Neuronal stem cell (in vitro differentiated cells): ENCODE measurements at regions not wholly inside any gene's neighbourhood (a gene's known extent, or its start where the extent isn't known, plus 50 kb on each side); places are given as distances from the start of the nearest gene placed in this dataset.

ENCODE experiments used
- DNase-seq: peaks from one replicate; pipeline ENCODE4 v3.0.0-alpha.2; 2013; ENCODE audit warnings: low spot score
- H2AFZ ChIP-seq: one replicate; pipeline ENCODE4 v1.6.1; 2013; ENCODE audit warnings: mild to moderate bottlenecking, low read length, inconsistent platforms
- H2AK5ac ChIP-seq: 2 replicates; pipeline ENCODE4 v1.6.1; 2013; ENCODE audit warnings: low read depth, mild to moderate bottlenecking, inconsistent platforms, low read length, moderate library complexity, mixed read lengths
- H2BK120ac ChIP-seq: 2 replicates; pipeline ENCODE4 v1.6.1; 2013; ENCODE audit warnings: low read depth, mild to moderate bottlenecking, inconsistent platforms, low read length, moderate library complexity, mixed read lengths
- H2BK12ac ChIP-seq: one replicate; pipeline ENCODE4 v1.6.1; 2013; ENCODE audit warnings: low read length, inconsistent platforms
- H2BK15ac ChIP-seq: 2 replicates; pipeline ENCODE4 v1.6.1; 2013; ENCODE audit warnings: mild to moderate bottlenecking, low read length, inconsistent platforms, mixed read lengths
- H2BK5ac ChIP-seq: one replicate; pipeline ENCODE4 v1.6.1; 2013; ENCODE audit warnings: inconsistent platforms, mild to moderate bottlenecking, low read length, moderate library complexity
- H3K14ac ChIP-seq: one replicate; pipeline ENCODE4 v1.6.1; 2013; ENCODE audit warnings: low read length, inconsistent platforms
- H3K18ac ChIP-seq: 2 replicates; pipeline ENCODE4 v1.6.1; 2013; ENCODE audit warnings: low read length, inconsistent platforms
- H3K23ac ChIP-seq: 2 replicates; pipeline ENCODE4 v1.6.1; 2013; ENCODE audit warnings: low read depth, mild to moderate bottlenecking, mixed read lengths, low read length, inconsistent platforms; ENCODE audit not compliant: poor library complexity
- H3K27ac ChIP-seq: replicated peaks from 3 replicates; pipeline ENCODE4 v1.5.1; 2013; ENCODE audit warnings: low read length, inconsistent platforms
- H3K27me3 ChIP-seq, 3 experiments: 2 replicates each; pipeline ENCODE4 v1.6.1; 2013; ENCODE audit warnings: low read length in 3 of 3, mild to moderate bottlenecking in 2 of 3, inconsistent platforms in 1 of 3, low read depth in 1 of 3, mixed read lengths in 1 of 3, moderate library complexity in 1 of 3; ENCODE audit not compliant: control insufficient read depth in 3 of 3, insufficient read depth in 3 of 3
- H3K36me3 ChIP-seq, 2 donors: replicated peaks in 1 of 2; 2 replicates each; pipeline ENCODE4 v1.6.1; 2013; ENCODE audit warnings: low read length in 2 of 2; ENCODE audit not compliant: control insufficient read depth in 2 of 2, insufficient read depth in 2 of 2
- H3K4ac ChIP-seq: 2 replicates; pipeline ENCODE4 v1.6.1; 2013; ENCODE audit warnings: inconsistent platforms, mild to moderate bottlenecking, low read length, moderate library complexity
- H3K4me1 ChIP-seq, 2 donors: 1 replicate in 1 of 2; 2 replicates in 1 of 2; pipeline ENCODE4 v1.6.1; 2013; ENCODE audit warnings: low read length in 2 of 2, low read depth in 1 of 2; ENCODE audit not compliant: control insufficient read depth in 2 of 2, insufficient read depth in 1 of 2
- H3K4me2 ChIP-seq: one replicate; pipeline ENCODE4 v1.6.1; 2013; ENCODE audit warnings: mild to moderate bottlenecking, low read length, inconsistent platforms; ENCODE audit not compliant: insufficient read depth, poor library complexity, severe bottlenecking
- H3K4me3 ChIP-seq, 2 donors: 2 replicates each; pipeline ENCODE4 v1.5.1; 2013; ENCODE audit warnings: low read length in 2 of 2, mild to moderate bottlenecking in 2 of 2, inconsistent platforms in 1 of 2, moderate library complexity in 1 of 2
- H3K79me1 ChIP-seq: one replicate; pipeline ENCODE4 v1.6.1; 2013; ENCODE audit warnings: low read depth, mild to moderate bottlenecking, inconsistent platforms, low read length, moderate library complexity
- H3K9ac ChIP-seq: one replicate; pipeline ENCODE4 v1.6.1; 2013; ENCODE audit warnings: mild to moderate bottlenecking, low read depth, low read length, inconsistent platforms; ENCODE audit not compliant: poor library complexity
- H3K9me3 ChIP-seq, 2 donors: replicated peaks in 1 of 2; 2 replicates each; pipeline versions ENCODE3 to v1.6.1; 2013; ENCODE audit warnings: low read length in 2 of 2, mild to moderate bottlenecking in 2 of 2, inconsistent platforms in 1 of 2, low read depth in 1 of 2, mixed read lengths in 1 of 2, moderate library complexity in 1 of 2; ENCODE audit not compliant: control insufficient read depth in 2 of 2, insufficient read depth in 1 of 2
- H4K8ac ChIP-seq: one replicate; pipeline ENCODE4 v1.6.1; 2013; ENCODE audit warnings: low read depth, mild to moderate bottlenecking, inconsistent platforms, low read length, moderate library complexity
- H4K91ac ChIP-seq: one replicate; pipeline ENCODE4 v1.6.1; 2013; ENCODE audit warnings: low read length, low read depth, mild to moderate bottlenecking, inconsistent platforms; ENCODE audit not compliant: poor library complexity
- WGBS, 2 donors: extraction: QIAGEN DNeasy Blood & Tissue Kit; methylation state at CpG; one replicate each; pipeline ENCODE4 v1.1.7; 2013; ENCODE audit warnings: missing lambda C conversion rate in 2 of 2, mixed read lengths in 1 of 2; ENCODE audit not compliant: insufficient read length in 2 of 2, insufficient replicate concordance in 1 of 2; ENCODE audit errors: extremely low coverage in 2 of 2; 5-methylcytosine and 5-hydroxymethylcytosine counted together

GRCh38 chr3:109728861-109729494 lies 391.6 kb upstream of the DPPA4 start:
- Histone ChIP-seq H3K27me3 (no peaks in the 10 kb centered on the region), H2AFZ (no peak overlapping the region), H3K4me2 (no peak overlapping the region), H3K79me1 (no peaks in the 10 kb centered on the region), H3K4ac (no peak overlapping the region), H3K14ac (no peak overlapping the region), H3K27ac (no peak overlapping the region), H3K9ac (no peak overlapping the region), H3K9me3 (no peaks in the 10 kb centered on the region), H3K23ac (no peak overlapping the region), H4K8ac (no peak overlapping the region), H3K4me1 (no peaks in the 10 kb centered on the region), H2AK5ac (no peak overlapping the region), H2BK15ac (no peak overlapping the region), H3K4me3 (no peak overlapping the region), H4K91ac (no peak overlapping the region), H3K18ac (no peak overlapping the region), H2BK12ac (no peak overlapping the region), H2BK120ac (no peak overlapping the region), H2BK5ac (no peak overlapping the region), H3K36me3 (no peaks in the 10 kb centered on the region)
- no CpG with 5 or more reads among the region's 1 CpG for WGBS, 2 donors
- no peak for DNase-seq

- no peak overlapping the region for H3K4me2 ChIP-seq
- no peak overlapping the region for H2BK120ac ChIP-seq
- H3K14ac ChIP-seq: no peak overlapping the region
- H3K79me1 ChIP-seq: no peaks in the 10 kb centered on the region
- H3K4me3 ChIP-seq: no peak overlapping the region
- no peak overlapping the region for H3K4ac ChIP-seq
- no peak overlapping the region for H2BK12ac ChIP-seq
- peaks cover 0 to 2% of the 10 kb centered on the region in 2 donors for H3K9me3 ChIP-seq
- H3K23ac ChIP-seq: no peak overlapping the region
- H2BK15ac ChIP-seq: no peak overlapping the region
- no peaks in the 10 kb centered on the region for H3K4me1 ChIP-seq
- no CpG with 5 or more reads among the region's 6 CpGs for WGBS, 2 donors
- H3K9ac ChIP-seq: no peak overlapping the region
- H3K27me3 ChIP-seq: no peaks in the 10 kb centered on the region
- H3K36me3 ChIP-seq: no peaks in the 10 kb centered on the region
- no peak overlapping the region for H3K18ac ChIP-seq
- H4K91ac ChIP-seq: no peak overlapping the region
- H2AK5ac ChIP-seq: no peak overlapping the region
- H2BK5ac ChIP-seq: no peak overlapping the region
- H3K27ac ChIP-seq: no peak overlapping the region
- no peak overlapping the region for H2AFZ ChIP-seq
- no peak overlapping the region for H4K8ac ChIP-seq
- peak; percentile 35 for DNase-seq
Measured at GRCh38 chr3:109731639-109732473, 394.5 kb upstream of the DPPA4 start.

- no peak overlapping the region for H4K91ac ChIP-seq
- H3K27me3 ChIP-seq: no peaks in the 10 kb centered on the region
- no peak overlapping the region for H3K23ac ChIP-seq
- no peak overlapping the region for H3K14ac ChIP-seq
- H3K4me2 ChIP-seq: no peak overlapping the region
- H3K9me3 ChIP-seq: no peaks in the 10 kb centered on the region
- no peak overlapping the region for H3K9ac ChIP-seq
- no peak for DNase-seq
- no peaks in the 10 kb centered on the region for H3K36me3 ChIP-seq
- H3K4me3 ChIP-seq: no peak overlapping the region
- H3K18ac ChIP-seq: no peak overlapping the region
- no peaks in the 10 kb centered on the region for H3K4me1 ChIP-seq
- no peak overlapping the region for H4K8ac ChIP-seq
- H2AK5ac ChIP-seq: no peak overlapping the region
- H3K27ac ChIP-seq: no peak overlapping the region
- H2BK12ac ChIP-seq: no peak overlapping the region
- no peak overlapping the region for H2BK15ac ChIP-seq
- H2BK120ac ChIP-seq: no peak overlapping the region
- H3K79me1 ChIP-seq: no peaks in the 10 kb centered on the region
- WGBS, 2 donors: no CpG with 5 or more reads among the region's 3 CpGs
- no peak overlapping the region for H2AFZ ChIP-seq
- no peak overlapping the region for H3K4ac ChIP-seq
- H2BK5ac ChIP-seq: no peak overlapping the region
Measured at GRCh38 chr3:109743981-109744380, 406.6 kb upstream of the DPPA4 start.

- H3K4me3 ChIP-seq: no peak overlapping the region
- WGBS, 2 donors: no CpG with 5 or more reads among the region's 5 CpGs
- no peak overlapping the region for H3K9ac ChIP-seq
- DNase-seq: no peak
- no peak overlapping the region for H3K14ac ChIP-seq
- H3K23ac ChIP-seq: no peak overlapping the region
- no peaks in the 10 kb centered on the region for H3K27me3 ChIP-seq
- no peak overlapping the region for H3K4ac ChIP-seq
- no peak overlapping the region for H4K91ac ChIP-seq
- no peak overlapping the region for H2BK120ac ChIP-seq
- H4K8ac ChIP-seq: no peak overlapping the region
- no peaks in the 10 kb centered on the region for H3K4me1 ChIP-seq
- no peak overlapping the region for H3K27ac ChIP-seq
- no peak overlapping the region for H2BK5ac ChIP-seq
- H3K18ac ChIP-seq: no peak overlapping the region
- H3K36me3 ChIP-seq: no peaks in the 10 kb centered on the region
- no peaks in the 10 kb centered on the region for H3K9me3 ChIP-seq
- H2BK12ac ChIP-seq: no peak overlapping the region
- H2AFZ ChIP-seq: no peak overlapping the region
- H2BK15ac ChIP-seq: no peak overlapping the region
- H3K79me1 ChIP-seq: no peaks in the 10 kb centered on the region
- no peak overlapping the region for H3K4me2 ChIP-seq
- H2AK5ac ChIP-seq: no peak overlapping the region
Measured at GRCh38 chr3:109772520-109772919, 435.2 kb upstream of the DPPA4 start.
